ENCODE measurements at regions not wholly inside any gene's neighbourhood (a gene's known extent, or its start where the extent isn't known, plus 50 kb on each side); places are given as distances from the start of the nearest gene placed in this dataset.

DNA sequence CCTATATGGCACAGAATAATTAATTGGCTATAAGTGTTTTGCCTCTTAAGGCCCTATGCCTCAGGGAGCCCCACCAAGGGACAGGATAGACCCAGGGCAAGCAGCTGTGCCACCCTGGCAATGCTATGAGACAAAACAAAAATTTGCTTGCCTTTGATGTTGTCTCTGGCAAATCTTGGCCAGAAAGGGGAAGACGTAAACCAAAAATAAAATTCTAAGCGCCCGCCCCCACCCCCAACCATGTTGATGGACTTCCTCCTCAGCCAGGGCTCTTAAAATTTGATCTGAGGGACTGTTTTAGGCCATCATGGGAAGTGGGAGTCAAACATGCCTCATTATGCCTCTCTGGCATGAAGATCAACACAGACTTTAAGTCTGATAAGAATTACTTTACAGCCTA is 130.5 kb upstream of the APOOL start:
- no peak overlapping the region for H3K4me3 ChIP-seq
- no peaks in the 10 kb centered on the region for H3K9me3 ChIP-seq
- no peaks in the 10 kb centered on the region for H3K4me1 ChIP-seq
- H3K27ac ChIP-seq: no peak overlapping the region
- TF ChIP-seq POLR2A (IDR thresholded peaks at IDR 0.05): no peak
- TF ChIP-seq, protein P1, sequence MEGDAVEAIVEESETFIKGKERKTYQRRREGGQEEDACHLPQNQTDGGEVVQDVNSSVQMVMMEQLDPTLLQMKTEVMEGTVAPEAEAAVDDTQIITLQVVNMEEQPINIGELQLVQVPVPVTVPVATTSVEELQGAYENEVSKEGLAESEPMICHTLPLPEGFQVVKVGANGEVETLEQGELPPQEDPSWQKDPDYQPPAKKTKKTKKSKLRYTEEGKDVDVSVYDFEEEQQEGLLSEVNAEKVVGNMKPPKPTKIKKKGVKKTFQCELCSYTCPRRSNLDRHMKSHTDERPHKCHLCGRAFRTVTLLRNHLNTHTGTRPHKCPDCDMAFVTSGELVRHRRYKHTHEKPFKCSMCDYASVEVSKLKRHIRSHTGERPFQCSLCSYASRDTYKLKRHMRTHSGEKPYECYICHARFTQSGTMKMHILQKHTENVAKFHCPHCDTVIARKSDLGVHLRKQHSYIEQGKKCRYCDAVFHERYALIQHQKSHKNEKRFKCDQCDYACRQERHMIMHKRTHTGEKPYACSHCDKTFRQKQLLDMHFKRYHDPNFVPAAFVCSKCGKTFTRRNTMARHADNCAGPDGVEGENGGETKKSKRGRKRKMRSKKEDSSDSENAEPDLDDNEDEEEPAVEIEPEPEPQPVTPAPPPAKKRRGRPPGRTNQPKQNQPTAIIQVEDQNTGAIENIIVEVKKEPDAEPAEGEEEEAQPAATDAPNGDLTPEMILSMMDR (IDR thresholded peaks at IDR 0.05): no peak
- H3K27me3 ChIP-seq: no peaks in the 10 kb centered on the region
- DNase-seq: no peak
- no peaks in the 10 kb centered on the region for H3K36me3 ChIP-seq

DNA sequence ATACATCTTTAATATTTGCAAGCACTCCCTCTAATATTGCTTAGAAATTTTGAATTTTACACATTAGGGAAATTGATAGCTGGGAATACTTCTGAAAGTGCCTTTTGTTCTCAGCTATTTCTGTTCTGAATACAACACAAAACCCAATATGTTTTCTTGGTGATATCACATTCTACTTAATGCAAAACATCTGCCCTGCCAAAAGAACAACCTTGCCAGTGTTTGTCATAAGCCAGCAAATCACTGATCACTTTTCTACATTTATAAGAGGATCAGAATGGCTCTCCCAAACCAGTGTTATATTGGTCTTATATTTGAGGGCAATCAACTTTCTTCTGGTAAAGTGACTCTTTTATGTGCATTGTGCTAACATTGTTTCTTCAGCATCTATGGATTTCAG is 126.8 kb upstream of the APOOL start:
- no peak overlapping the region for H3K27ac ChIP-seq
- DNase-seq: no peak
- no peak for TF ChIP-seq POLR2A (IDR thresholded peaks at IDR 0.05)
- TF ChIP-seq, protein P1 (IDR thresholded peaks at IDR 0.05): no peak
- H3K4me1 ChIP-seq: no peaks in the 10 kb centered on the region
- no peaks in the 10 kb centered on the region for H3K27me3 ChIP-seq
- H3K36me3 ChIP-seq: no peaks in the 10 kb centered on the region
- no peaks in the 10 kb centered on the region for H3K9me3 ChIP-seq
- no peak overlapping the region for H3K4me3 ChIP-seq

DNA sequence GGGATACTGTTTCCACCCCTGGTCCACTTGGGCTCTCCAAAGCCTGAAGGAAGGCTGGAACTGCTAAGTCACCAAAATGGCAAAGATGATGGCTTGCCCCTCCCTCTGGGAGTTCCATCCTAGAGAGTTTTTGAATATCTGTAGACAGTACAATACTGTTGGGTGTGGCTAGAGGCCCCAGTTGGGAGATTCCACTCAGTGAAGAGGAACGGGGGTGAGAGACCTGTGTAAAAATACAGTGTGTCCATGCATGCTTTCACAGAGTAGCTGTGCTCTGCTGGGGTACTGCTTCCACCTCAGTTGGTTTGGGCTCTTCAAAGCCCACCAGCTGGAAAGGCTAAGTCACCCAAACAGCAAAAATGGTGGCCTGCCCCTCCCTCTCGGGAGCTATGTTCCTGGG is 109.8 kb upstream of the APOOL start:
- H3K27me3 ChIP-seq: no peaks in the 10 kb centered on the region
- no peak overlapping the region for H3K4me3 ChIP-seq
- no peaks in the 10 kb centered on the region for H3K9me3 ChIP-seq
- no peaks in the 10 kb centered on the region for H3K4me1 ChIP-seq
- DNase-seq: no peak
- H3K27ac ChIP-seq: no peak overlapping the region
- no peak for TF ChIP-seq POLR2A (IDR thresholded peaks at IDR 0.05)
- TF ChIP-seq, protein P1 (IDR thresholded peaks at IDR 0.05): no peak
- H3K36me3 ChIP-seq: no peaks in the 10 kb centered on the region

DNA sequence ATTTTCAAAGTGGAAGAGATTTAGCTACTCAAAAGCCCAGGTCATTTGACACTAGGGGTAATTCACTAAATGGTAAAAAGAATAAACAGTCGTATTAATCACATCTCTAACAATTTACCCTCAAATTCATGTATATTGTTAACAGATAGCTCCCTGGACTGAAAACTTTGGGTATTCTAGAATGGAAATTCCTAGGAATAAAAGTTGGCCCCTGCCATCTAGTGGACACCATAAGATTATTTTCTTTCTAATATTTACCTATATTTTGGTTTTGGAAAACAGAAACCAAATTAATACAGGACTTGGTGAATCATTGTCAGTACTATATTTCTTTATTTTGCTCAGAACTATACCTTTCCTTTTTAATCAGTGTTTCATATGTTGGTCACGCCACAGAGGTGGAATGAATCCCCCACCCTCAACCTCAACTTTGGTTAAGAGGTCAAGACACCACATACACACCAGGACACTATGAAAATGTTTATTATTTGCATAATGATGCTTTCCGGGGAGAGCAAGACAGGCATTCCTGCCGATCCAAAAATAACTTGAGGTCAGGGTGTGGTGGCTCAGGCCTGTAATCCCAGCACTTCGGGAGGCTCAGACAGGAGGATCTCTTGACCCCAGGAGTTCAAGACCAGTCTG is 96.2 kb upstream of the APOOL start:
- no peak for DNase-seq
- H3K4me1 ChIP-seq: no peaks in the 10 kb centered on the region
- no peaks in the 10 kb centered on the region for H3K36me3 ChIP-seq
- no peaks in the 10 kb centered on the region for H3K9me3 ChIP-seq
- H3K27me3 ChIP-seq: no peaks in the 10 kb centered on the region
- no peak overlapping the region for H3K4me3 ChIP-seq
- H3K27ac ChIP-seq: no peak overlapping the region
- no peak for TF ChIP-seq POLR2A (IDR thresholded peaks at IDR 0.05)
- TF ChIP-seq, protein P1 (IDR thresholded peaks at IDR 0.05): peak in 1 of 6 experiments; percentile 14

DNA sequence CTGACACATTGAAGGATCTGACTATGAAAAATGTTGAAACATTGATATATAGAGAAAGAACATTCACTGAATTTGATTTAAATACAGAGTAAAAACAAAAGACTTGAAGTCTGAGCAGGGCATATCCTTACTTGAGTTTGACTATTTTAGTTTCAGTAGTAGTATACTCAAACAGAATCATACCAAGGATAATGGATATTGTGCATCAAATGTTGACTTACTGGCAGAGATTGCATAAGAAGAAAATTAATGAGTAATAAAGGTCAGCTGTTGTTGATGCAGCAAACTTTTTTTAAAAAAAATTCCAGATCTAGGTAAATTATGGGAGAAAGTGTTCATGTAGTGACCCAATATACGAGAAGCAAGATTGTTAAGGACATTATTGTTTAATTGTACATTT is 94.5 kb upstream of the APOOL start:
- TF ChIP-seq POLR2A (IDR thresholded peaks at IDR 0.05): no peak
- TF ChIP-seq, protein P1 (IDR thresholded peaks at IDR 0.05): no peak
- Histone ChIP-seq H3K27ac (no peak overlapping the region), H3K4me3 (no peak overlapping the region), H3K9me3 (no peaks in the 10 kb centered on the region), H3K27me3 (no peaks in the 10 kb centered on the region), H3K36me3 (no peaks in the 10 kb centered on the region), H3K4me1 (no peaks in the 10 kb centered on the region)
- DNase-seq: no peak

DNA sequence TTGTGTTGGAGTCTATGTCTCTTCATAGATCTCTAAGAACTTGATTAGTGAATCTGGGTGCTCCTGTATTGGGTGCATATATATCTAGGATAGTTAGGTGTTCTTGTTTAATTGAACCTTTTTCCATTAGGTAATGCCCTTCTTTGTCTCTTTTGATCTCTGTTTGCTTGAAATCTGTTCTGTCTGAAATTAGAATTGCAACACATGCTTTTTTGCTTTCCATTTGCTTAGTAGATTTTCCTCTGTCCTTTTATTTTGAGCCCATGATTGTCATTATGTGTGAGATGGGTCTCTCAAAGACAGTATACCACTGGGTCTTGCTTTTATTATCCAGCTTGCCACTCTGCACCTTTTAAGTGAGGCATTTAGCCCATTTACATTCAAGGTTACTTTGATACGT is 79.1 kb upstream of the APOOL start:
- TF ChIP-seq, protein P1 (IDR thresholded peaks at IDR 0.05): no peak
- TF ChIP-seq POLR2A (IDR thresholded peaks at IDR 0.05): no peak
- no peak for DNase-seq

More for the DNA sequence above, 79.1 kb upstream of the APOOL start:
- Histone ChIP-seq H3K4me1 (no peaks in the 10 kb centered on the region), H3K27ac (no peak overlapping the region), H3K9me3 (no peaks in the 10 kb centered on the region), H3K27me3 (no peaks in the 10 kb centered on the region), H3K36me3 (no peaks in the 10 kb centered on the region), H3K4me3 (no peak overlapping the region)
